ENCODE measurements at regions not wholly inside any gene's neighbourhood (a gene's known extent, or its start where the extent isn't known, plus 50 kb on each side); places are given as distances from the start of the nearest gene placed in this dataset.
"Not testable (repeated sequence)": the region's sequence is repeated elsewhere in the genome, so short reads cannot be mapped to it uniquely, and the experiment has no call there.

DNA sequence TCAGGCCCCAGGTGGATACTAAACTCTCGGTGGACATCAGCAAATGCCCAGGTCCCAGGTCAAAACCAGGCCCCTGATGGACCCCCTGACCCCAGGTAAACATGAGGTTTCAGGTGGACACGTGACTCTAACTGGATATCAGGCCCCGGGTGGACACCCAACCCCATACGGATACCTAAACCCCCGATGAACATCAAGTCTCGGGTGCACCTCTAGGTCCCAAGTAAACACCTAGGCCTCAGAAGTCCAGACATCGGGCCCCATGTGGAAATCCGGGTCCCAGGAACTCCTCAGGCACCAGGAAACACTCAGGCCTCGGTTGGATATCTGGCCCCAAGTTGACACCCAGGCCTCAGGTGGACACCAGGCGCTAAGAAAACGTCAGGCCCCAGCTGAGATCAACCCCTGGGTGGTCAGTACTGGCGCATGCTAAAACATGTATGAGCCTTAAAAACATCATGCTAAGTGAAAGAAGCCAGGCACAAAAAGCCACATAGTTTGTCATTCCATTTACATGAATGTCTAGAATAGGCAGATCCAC is 54.4 kb upstream of the SEPTIN5 start:
- dilution Hi-C loops (cut with MboI; ENCODE audit: extremely low pct_ligation_motif_present, low sequenced_read_pairs): no loop called here
- Histone ChIP-seq H3K9me1 (replicated peaks; ENCODE audit: control insufficient read depth, extremely low read depth, insufficient read depth, low read length) (no peaks in the 10 kb centered on the region), H3K27me3 (ENCODE audit: control insufficient read depth in 2 of 2, insufficient read depth in 2 of 2, low read length in 2 of 2) (no peaks in the 10 kb centered on the region), H3K9ac (replicated peaks; ENCODE audit: extremely low read depth, insufficient read depth, low read length) (no peak overlapping the region), H4K20me1 (replicated peaks; ENCODE audit: control insufficient read depth, extremely low read depth, insufficient read depth, low read length) (no peaks in the 10 kb centered on the region), H3K4me1 (ENCODE audit: control insufficient read depth, extremely low read depth, insufficient read depth, low read length) (no peaks in the 10 kb centered on the region), H3K27ac (ENCODE audit: insufficient read depth, low read depth, low read length) (no peak overlapping the region), H3K4me3 (replicated peaks in 1 of 3; ENCODE audit: insufficient read depth in 1 of 3, low read depth in 1 of 3, low read length in 3 of 3) (no peak overlapping the region), H3K9me3 (replicated peaks; ENCODE audit: control insufficient read depth, insufficient read depth, low read length) (no peaks in the 10 kb centered on the region), H3K4me2 (ENCODE audit: insufficient read depth, low read length) (no peak overlapping the region), H2AFZ (ENCODE audit: low read depth, low read length) (no peak overlapping the region), H3K36me3 (ENCODE audit: control insufficient read depth in 2 of 2, extremely low read depth in 1 of 2, insufficient read depth in 2 of 2, low read length in 2 of 2) (no peaks in the 10 kb centered on the region), H3K79me2 (ENCODE audit: control insufficient read depth, insufficient read depth, low read length) (no peaks in the 10 kb centered on the region)
- BruUV-seq (replicated peaks): no TSS peak
- no peak for TF ChIP-seq POLR2AphosphoS5 (IDR thresholded peaks at IDR 0.05; ENCODE audit: insufficient read depth, low read depth, low read length)
- TF ChIP-seq FOS (IDR thresholded peaks at IDR 0.05; ENCODE audit: borderline replicate concordance, insufficient read depth, low read length): no peak
- no peak for TF ChIP-seq POLR2A (IDR thresholded peaks at IDR 0.05; ENCODE audit: low read depth, low read length)
- TF ChIP-seq MYC (IDR thresholded peaks at IDR 0.05; ENCODE audit: low read depth, low read length): no peak
- no peak for TF ChIP-seq EZH2 (IDR thresholded peaks at IDR 0.05; ENCODE audit: borderline replicate concordance, low read depth, low read length, severe bottlenecking)
- intact Hi-C loops (cut with micrococcal nuclease): no loop called here
- FAIRE-seq (no peak), DNase-seq (ENCODE audit: low read depth, low spot score) (no peak)
- CTCF ChIA-PET: no interaction called here
- POLR2A ChIA-PET: no interaction called here

DNA sequence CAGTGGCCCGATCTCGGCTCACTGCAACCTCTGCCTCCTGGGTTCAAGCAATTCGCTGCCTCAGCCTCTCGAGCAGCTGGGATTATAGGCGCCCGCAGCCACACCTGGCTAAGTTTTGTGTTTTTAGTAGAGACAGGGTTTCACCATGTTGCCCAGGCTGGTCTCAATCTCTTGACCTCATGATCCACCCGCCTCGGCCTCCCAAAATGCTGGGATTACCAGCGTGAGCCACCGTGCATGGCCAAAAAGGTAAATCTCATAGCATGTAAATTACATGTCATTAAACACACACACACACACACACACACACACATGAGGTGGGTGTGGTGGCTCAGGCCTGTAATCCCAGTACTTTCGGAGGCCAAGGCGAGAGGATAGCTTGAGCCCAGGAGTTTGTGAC is 53.7 kb upstream of the SEPTIN5 start:
- intact Hi-C loops (cut with micrococcal nuclease); H3K27ac ChIP-seq (ENCODE audit: insufficient read depth, low read depth, low read length); H2AFZ ChIP-seq (ENCODE audit: low read depth, low read length); H4K20me1 ChIP-seq (replicated peaks; ENCODE audit: control insufficient read depth, extremely low read depth, insufficient read depth, low read length); H3K27me3 ChIP-seq (ENCODE audit: control insufficient read depth in 2 of 2, insufficient read depth in 2 of 2, low read length in 2 of 2); H3K79me2 ChIP-seq (ENCODE audit: control insufficient read depth, insufficient read depth, low read length); H3K9ac ChIP-seq (replicated peaks; ENCODE audit: extremely low read depth, insufficient read depth, low read length); BruUV-seq (replicated peaks); DNase-seq (ENCODE audit: low read depth, low spot score); dilution Hi-C loops (cut with MboI; ENCODE audit: extremely low pct_ligation_motif_present, low sequenced_read_pairs); H3K36me3 ChIP-seq (ENCODE audit: control insufficient read depth in 2 of 2, extremely low read depth in 1 of 2, insufficient read depth in 2 of 2, low read length in 2 of 2); H3K9me3 ChIP-seq (replicated peaks; ENCODE audit: control insufficient read depth, insufficient read depth, low read length); H3K9me1 ChIP-seq (replicated peaks; ENCODE audit: control insufficient read depth, extremely low read depth, insufficient read depth, low read length); H3K4me2 ChIP-seq (ENCODE audit: insufficient read depth, low read length); H3K4me3 ChIP-seq (replicated peaks in 1 of 3; ENCODE audit: insufficient read depth in 1 of 3, low read depth in 1 of 3, low read length in 3 of 3); POLR2A ChIA-PET; H3K4me1 ChIP-seq (ENCODE audit: control insufficient read depth, extremely low read depth, insufficient read depth, low read length); FAIRE-seq: not testable (repeated sequence)
- CTCF ChIA-PET: interaction anchor here (1.3 kb wide), 1 partner anchor 19 kb away, joined by 4 read pairs; no protein-coding TSS in a partner anchor
